HEK293 (cell line): ENCODE measurements at regions not wholly inside any gene's neighbourhood (a gene's known extent, or its start where the extent isn't known, plus 50 kb on each side); places are given as distances from the start of the nearest gene placed in this dataset.

Source experiments
- HOXA7 ChIP-seq: sonication (generic); formaldehyde crosslinking; IDR thresholded peaks from 2 replicates; pipeline ENCODE4 v1.8.1; 2022; ENCODE audit warnings: missing genetic modification reagents, borderline replicate concordance
- SCRT1 ChIP-seq: fragments of 450-650 bp; formaldehyde crosslinking; IDR thresholded peaks from 2 replicates; pipeline ENCODE4 v1.5.1; 2016; ENCODE audit warnings: missing biosample characterization, missing genetic modification characterization, borderline replicate concordance
- TCF7L2 ChIP-seq: IDR thresholded peaks from 2 replicates; pipeline ENCODE4 v1.6.1; 2011; ENCODE audit warnings: low read depth, mild to moderate bottlenecking, inconsistent platforms, low read length, moderate library complexity, borderline replicate concordance
- ZBTB8A ChIP-seq: fragments of 450-650 bp; formaldehyde crosslinking; IDR thresholded peaks from 2 replicates; pipeline ENCODE4 v1.5.1; 2016; ENCODE audit warnings: missing biosample characterization, missing genetic modification characterization
- ZNF24 ChIP-seq: fragments of 450-650 bp; formaldehyde crosslinking; IDR thresholded peaks from 2 replicates; pipeline ENCODE4 v1.5.1; 2016; ENCODE audit warnings: missing biosample characterization, missing genetic modification characterization
- TF ChIP-seq, protein P1 (sequence below): fragments of 450-650 bp; formaldehyde crosslinking; IDR thresholded peaks from 2 replicates; pipeline ENCODE4 v1.5.1; 2016; ENCODE audit warnings: missing biosample characterization, missing genetic modification characterization

DNA sequence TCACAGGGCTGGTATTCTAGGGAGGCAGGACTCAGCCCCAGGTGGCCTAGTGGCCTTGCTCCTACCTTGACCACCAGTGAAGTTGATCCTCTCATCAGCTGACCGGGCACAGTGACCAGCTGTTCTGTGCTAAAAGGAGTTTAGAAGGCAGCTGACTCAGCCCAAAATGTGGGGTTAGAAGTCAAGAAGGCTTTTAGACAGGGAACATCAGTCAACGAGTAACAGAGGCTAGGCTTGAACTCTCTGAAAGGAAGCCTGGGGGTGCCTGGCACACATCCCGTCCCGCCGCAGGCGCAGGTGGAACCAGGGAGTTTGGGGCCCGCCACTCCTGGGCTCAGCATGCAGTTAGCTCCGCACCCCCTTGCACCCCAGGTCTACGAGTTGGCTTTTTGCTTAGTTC, 114.9 kb upstream of the SLC45A1 start:
- TF ChIP-seq SCRT1 (tag by site-specific recombination) (no peak), HOXA7 (CRISPR knock-in tag) (no peak), ZNF24 (tag by site-specific recombination) (no peak), ZBTB8A (tag by site-specific recombination) (no peak), TCF7L2 (no peak)
- TF ChIP-seq, protein P1, sequence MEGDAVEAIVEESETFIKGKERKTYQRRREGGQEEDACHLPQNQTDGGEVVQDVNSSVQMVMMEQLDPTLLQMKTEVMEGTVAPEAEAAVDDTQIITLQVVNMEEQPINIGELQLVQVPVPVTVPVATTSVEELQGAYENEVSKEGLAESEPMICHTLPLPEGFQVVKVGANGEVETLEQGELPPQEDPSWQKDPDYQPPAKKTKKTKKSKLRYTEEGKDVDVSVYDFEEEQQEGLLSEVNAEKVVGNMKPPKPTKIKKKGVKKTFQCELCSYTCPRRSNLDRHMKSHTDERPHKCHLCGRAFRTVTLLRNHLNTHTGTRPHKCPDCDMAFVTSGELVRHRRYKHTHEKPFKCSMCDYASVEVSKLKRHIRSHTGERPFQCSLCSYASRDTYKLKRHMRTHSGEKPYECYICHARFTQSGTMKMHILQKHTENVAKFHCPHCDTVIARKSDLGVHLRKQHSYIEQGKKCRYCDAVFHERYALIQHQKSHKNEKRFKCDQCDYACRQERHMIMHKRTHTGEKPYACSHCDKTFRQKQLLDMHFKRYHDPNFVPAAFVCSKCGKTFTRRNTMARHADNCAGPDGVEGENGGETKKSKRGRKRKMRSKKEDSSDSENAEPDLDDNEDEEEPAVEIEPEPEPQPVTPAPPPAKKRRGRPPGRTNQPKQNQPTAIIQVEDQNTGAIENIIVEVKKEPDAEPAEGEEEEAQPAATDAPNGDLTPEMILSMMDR (tag by site-specific recombination), result no peak
